ENCODE measurements at regions not wholly inside any gene's neighbourhood (a gene's known extent, or its start where the extent isn't known, plus 50 kb on each side); places are given as distances from the start of the nearest gene placed in this dataset.

DNA sequence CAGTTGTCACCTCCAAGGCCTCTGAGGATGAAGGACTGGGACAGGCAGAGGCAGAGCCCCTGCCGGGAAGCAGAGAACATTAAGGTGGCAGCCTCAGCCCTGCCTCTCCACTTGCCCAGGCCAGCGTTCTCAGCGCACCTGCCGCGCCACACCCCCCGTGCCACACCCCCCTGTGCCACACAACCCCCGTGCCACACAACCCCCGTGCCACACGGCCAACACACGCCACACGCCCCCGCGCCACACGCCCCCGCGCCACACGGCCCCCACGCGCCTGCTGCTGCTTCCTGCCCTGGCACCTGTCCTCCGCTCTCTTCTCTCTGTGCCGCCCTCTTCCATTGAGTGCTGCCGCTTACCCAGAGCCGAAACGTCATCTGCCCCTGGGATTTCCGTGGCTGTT lies 58.0 kb upstream of the ZFP42 start:
- no peaks in the 10 kb centered on the region for H3K27me3 Mint-ChIP-seq
- no peaks in the 10 kb centered on the region for H3K36me3 Mint-ChIP-seq (ENCODE audit: low read depth)
- Histone ChIP-seq H3K4me1 (ENCODE audit: insufficient read depth, low read length) (no peaks in the 10 kb centered on the region), H3K27ac (ENCODE audit: low read depth in 1 of 2, low read length in 2 of 2) (no peak overlapping the region), H3K36me3 (ENCODE audit: insufficient read depth, low read length) (no peaks in the 10 kb centered on the region), H3K9me3 (ENCODE audit: control insufficient read depth in 1 of 2, insufficient read depth in 1 of 2, low read length in 2 of 2) (peaks cover 0 to 21% of the 10 kb centered on the region in 2 experiments), H3K27me3 (ENCODE audit: control insufficient read depth in 1 of 2, insufficient read depth in 2 of 2, low read length in 2 of 2) (no peaks in the 10 kb centered on the region), H3K4me3 (ENCODE audit: low read length) (no peak overlapping the region)
- intact Hi-C loops (cut with DNase I, micrococcal nuclease) = no loop called here
- peaks cover 22% of the 10 kb centered on the region for H3K9me3 Mint-ChIP-seq
- no peak overlapping the region for H3K27ac Mint-ChIP-seq
- H3K4me1 Mint-ChIP-seq (ENCODE audit: low read depth) = no peaks in the 10 kb centered on the region
- ChIA-PET CTCF (no interaction called here), POLR2A (no interaction called here)
- TF ChIP-seq, protein P1, sequence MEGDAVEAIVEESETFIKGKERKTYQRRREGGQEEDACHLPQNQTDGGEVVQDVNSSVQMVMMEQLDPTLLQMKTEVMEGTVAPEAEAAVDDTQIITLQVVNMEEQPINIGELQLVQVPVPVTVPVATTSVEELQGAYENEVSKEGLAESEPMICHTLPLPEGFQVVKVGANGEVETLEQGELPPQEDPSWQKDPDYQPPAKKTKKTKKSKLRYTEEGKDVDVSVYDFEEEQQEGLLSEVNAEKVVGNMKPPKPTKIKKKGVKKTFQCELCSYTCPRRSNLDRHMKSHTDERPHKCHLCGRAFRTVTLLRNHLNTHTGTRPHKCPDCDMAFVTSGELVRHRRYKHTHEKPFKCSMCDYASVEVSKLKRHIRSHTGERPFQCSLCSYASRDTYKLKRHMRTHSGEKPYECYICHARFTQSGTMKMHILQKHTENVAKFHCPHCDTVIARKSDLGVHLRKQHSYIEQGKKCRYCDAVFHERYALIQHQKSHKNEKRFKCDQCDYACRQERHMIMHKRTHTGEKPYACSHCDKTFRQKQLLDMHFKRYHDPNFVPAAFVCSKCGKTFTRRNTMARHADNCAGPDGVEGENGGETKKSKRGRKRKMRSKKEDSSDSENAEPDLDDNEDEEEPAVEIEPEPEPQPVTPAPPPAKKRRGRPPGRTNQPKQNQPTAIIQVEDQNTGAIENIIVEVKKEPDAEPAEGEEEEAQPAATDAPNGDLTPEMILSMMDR (IDR thresholded peaks at IDR 0.05) = no peak
- no peak for ATAC-seq (ENCODE audit: poor library complexity)
- DNase-seq = no peak
- H3K4me3 Mint-ChIP-seq = no peak overlapping the region

DNA sequence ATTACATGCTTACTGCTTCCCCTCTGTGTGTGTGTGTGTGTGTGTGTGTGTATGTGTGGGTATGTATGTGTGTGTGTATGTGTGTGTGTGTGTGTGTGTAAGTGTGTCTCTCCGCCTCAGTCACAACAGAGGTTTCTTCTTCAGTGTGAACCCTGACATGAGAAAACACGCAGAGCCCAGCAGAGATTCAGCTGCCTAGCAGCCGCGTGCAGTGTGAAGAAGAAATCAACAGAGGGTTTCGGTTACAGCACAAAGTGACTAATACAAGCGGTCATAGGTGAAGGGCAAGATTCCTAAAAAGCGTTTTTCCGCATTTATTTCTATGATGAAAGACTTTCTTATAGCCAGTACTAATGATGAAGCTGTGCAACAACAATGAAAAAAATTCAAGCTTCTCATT lies 55.3 kb upstream of the ZFP42 start:
- Mint-ChIP-seq H3K4me1 (ENCODE audit: low read depth) (no peaks in the 10 kb centered on the region), H3K27me3 (no peaks in the 10 kb centered on the region), H3K4me3 (no peak overlapping the region), H3K36me3 (ENCODE audit: low read depth) (no peaks in the 10 kb centered on the region), H3K9me3 (peaks cover 19% of the 10 kb centered on the region), H3K27ac (no peak overlapping the region)
- Histone ChIP-seq H3K4me3 (ENCODE audit: low read length) (no peak overlapping the region), H3K36me3 (ENCODE audit: insufficient read depth, low read length) (no peaks in the 10 kb centered on the region), H3K27ac (ENCODE audit: low read depth in 1 of 2, low read length in 2 of 2) (no peak overlapping the region), H3K9me3 (ENCODE audit: control insufficient read depth in 1 of 2, insufficient read depth in 1 of 2, low read length in 2 of 2) (peaks cover 0 to 21% of the 10 kb centered on the region in 2 experiments), H3K4me1 (ENCODE audit: insufficient read depth, low read length) (no peaks in the 10 kb centered on the region), H3K27me3 (ENCODE audit: control insufficient read depth in 1 of 2, insufficient read depth in 2 of 2, low read length in 2 of 2) (no peaks in the 10 kb centered on the region)
- ATAC-seq (ENCODE audit: poor library complexity) (no peak), DNase-seq (no peak)
- intact Hi-C loops (cut with DNase I, micrococcal nuclease) = no loop called here
- ChIA-PET POLR2A (no interaction called here), CTCF (no interaction called here)
- TF ChIP-seq, protein P1 (IDR thresholded peaks at IDR 0.05) = no peak

DNA sequence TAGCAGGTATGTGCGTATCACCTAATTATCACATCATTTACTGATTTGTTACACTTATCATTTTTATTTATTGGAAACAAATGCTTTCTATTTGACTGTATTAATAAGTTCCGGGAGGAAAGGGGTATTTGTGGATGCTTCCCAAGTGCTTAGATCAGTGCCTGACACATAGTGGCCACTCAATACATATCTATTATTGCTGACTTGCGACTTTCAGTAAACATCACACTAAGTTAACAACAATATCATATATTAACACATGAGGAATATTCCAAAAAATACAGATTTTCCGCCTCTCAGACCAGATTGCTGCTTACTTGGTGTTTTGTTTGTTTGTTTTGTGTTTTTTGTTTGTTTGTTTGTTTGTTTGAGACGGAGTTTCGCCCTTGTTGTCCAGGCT lies 52.6 kb upstream of the ZFP42 start:
- no peak overlapping the region for H3K27ac ChIP-seq (ENCODE audit: low read depth in 1 of 2, low read length in 2 of 2)
- H3K27ac Mint-ChIP-seq = no peak overlapping the region
- peaks cover 22% of the 10 kb centered on the region for H3K9me3 Mint-ChIP-seq
- H3K9me3 ChIP-seq (ENCODE audit: control insufficient read depth in 1 of 2, insufficient read depth in 1 of 2, low read length in 2 of 2) = peaks cover 0 to 12% of the 10 kb centered on the region in 2 experiments
- no peaks in the 10 kb centered on the region for H3K27me3 Mint-ChIP-seq
- POLR2A ChIA-PET = no interaction called here
- no peaks in the 10 kb centered on the region for H3K4me1 ChIP-seq (ENCODE audit: insufficient read depth, low read length)
- no peaks in the 10 kb centered on the region for H3K4me1 Mint-ChIP-seq (ENCODE audit: low read depth)
- H3K4me3 ChIP-seq (ENCODE audit: low read length) = no peak overlapping the region
- no peaks in the 10 kb centered on the region for H3K36me3 Mint-ChIP-seq (ENCODE audit: low read depth)
- intact Hi-C loops (cut with DNase I, micrococcal nuclease) = no loop called here
- DNase-seq = no peak
- CTCF ChIA-PET = no interaction called here
- no peak for ATAC-seq (ENCODE audit: poor library complexity)
- no peaks in the 10 kb centered on the region for H3K36me3 ChIP-seq (ENCODE audit: insufficient read depth, low read length)
- TF ChIP-seq, protein P1 (IDR thresholded peaks at IDR 0.05) = no peak
- H3K4me3 Mint-ChIP-seq = no peak overlapping the region
- H3K27me3 ChIP-seq (ENCODE audit: control insufficient read depth in 1 of 2, insufficient read depth in 2 of 2, low read length in 2 of 2) = no peaks in the 10 kb centered on the region
